Inflammatory macrophage (primary cell): ENCODE measurements at regions not wholly inside any gene's neighbourhood (a gene's known extent, or its start where the extent isn't known, plus 50 kb on each side); places are given as distances from the start of the nearest gene placed in this dataset.

Experiments used
- DNase-seq, 2 donors: peaks; one replicate each; pipeline ENCODE4 v3.0.0-alpha.2; 2020 to 2022

GRCh38 chr18:61281431-61281830, 51.8 kb upstream of the CDH20 start:
- no peak for DNase-seq

- DNase-seq = no peak
Measured at GRCh38 chr18:61282926-61283325, 50.3 kb upstream of the CDH20 start.
